KOPT-K1 (cell line): ENCODE measurements at regions not wholly inside any gene's neighbourhood (a gene's known extent, or its start where the extent isn't known, plus 50 kb on each side); places are given as distances from the start of the nearest gene placed in this dataset.
"Not testable (repeated sequence)": the region's sequence is repeated elsewhere in the genome, so short reads cannot be mapped to it uniquely, and the experiment has no call there.

Source experiments
- H3K27ac ChIP-seq: fragments of 200-600 bp; sonication (generic); 2 replicates; pipeline ENCODE4 v1.5.1; 2016; ENCODE audit warnings: antibody characterized with exemption, mild to moderate bottlenecking, low read depth, low read length; ENCODE audit not compliant: poor library complexity, severe bottlenecking
- H3K36me3 ChIP-seq: fragments of 200-600 bp; sonication (generic); 2 replicates; pipeline ENCODE4 v1.5.1; 2017; ENCODE audit warnings: antibody characterized with exemption, mild to moderate bottlenecking, low read length, moderate library complexity; ENCODE audit not compliant: insufficient read depth
- H3K9me3 ChIP-seq: fragments of 200-600 bp; sonication (generic); 2 replicates; pipeline ENCODE4 v1.5.1; 2017; ENCODE audit warnings: antibody characterized with exemption, low read length, mild to moderate bottlenecking; ENCODE audit not compliant: insufficient read depth, poor library complexity, severe bottlenecking

- H3K27ac ChIP-seq, result no peak overlapping the region
- H3K36me3 ChIP-seq, result no peaks in the 10 kb centered on the region
- H3K9me3 ChIP-seq, result no peaks in the 10 kb centered on the region
These were observed 116.7 kb upstream of the HAPLN1 start for GRCh38 chr5:83837265-83837907.

- Histone ChIP-seq H3K36me3 (no peaks in the 10 kb centered on the region), H3K27ac (no peak overlapping the region), H3K9me3 (no peaks in the 10 kb centered on the region)
These were observed 113.7 kb upstream of the HAPLN1 start for GRCh38 chr5:83834306-83834705.

DNA sequence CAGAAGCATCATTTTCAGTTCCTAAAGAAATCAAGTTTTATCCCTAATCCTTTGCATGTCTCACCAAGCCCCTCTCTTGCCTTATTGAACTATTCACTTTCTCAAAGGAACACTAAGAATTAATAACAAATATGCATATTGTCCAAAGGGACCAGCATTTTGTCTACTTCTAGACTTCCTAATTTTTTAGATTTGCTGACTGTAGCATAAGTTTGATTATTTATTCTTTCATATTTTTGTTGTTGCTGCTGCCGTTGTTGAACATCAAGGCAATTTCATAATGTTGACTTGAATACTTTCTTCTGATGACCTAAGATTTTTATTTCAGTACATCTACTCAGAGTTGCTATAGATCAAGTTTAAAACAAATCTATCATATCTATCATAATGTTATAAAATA lies 111.2 kb upstream of the HAPLN1 start:
- no peaks in the 10 kb centered on the region for H3K36me3 ChIP-seq
- no peaks in the 10 kb centered on the region for H3K9me3 ChIP-seq
- no peak overlapping the region for H3K27ac ChIP-seq

DNA sequence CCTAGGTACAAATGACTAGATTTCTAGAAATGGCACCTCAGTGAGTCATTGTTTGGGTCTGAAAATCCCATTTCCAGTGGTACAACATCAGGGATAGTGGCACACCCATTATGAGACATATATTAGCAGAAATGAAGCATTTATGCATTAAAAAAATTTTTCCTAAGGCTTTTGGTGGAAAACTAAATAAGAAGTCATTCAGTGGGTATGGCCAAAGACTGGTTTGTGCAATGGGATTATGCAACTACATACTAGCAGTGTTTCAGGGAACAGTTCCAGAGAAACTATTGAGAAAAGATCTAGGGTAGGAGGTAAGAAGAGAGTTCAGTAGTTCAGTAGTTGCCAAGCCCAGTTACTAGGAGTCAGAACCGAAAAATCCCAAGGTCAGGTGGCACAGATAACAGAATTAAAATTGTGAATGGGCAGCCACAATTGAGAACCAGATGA lies 106.5 kb upstream of the HAPLN1 start:
- Histone ChIP-seq H3K9me3 (no peaks in the 10 kb centered on the region), H3K27ac (no peak overlapping the region), H3K36me3 (no peaks in the 10 kb centered on the region)

DNA sequence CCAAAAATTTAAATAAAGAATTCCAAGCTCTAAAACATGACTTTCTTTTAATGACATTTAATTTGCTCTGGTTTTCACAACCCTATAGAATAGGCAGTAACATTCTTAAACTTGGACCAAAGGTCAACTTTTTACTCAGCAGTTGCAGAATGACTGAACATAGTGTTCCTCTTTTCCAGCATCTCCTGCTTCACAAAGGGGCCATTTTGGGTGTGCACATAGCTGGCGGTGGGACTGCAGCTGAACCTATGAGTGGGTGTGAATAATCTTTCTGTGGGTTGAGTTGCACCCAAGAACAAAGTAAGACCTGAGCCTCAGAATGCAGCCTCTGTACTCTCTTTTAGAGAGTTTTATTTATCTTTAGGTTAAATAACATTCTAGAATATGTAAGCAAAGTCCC lies 96.9 kb upstream of the HAPLN1 start:
- H3K9me3 ChIP-seq, result no peaks in the 10 kb centered on the region
- no peaks in the 10 kb centered on the region for H3K36me3 ChIP-seq
- no peak overlapping the region for H3K27ac ChIP-seq

- Histone ChIP-seq H3K36me3 (no peaks in the 10 kb centered on the region), H3K27ac (no peak overlapping the region), H3K9me3 (no peaks in the 10 kb centered on the region)
These were observed 95.0 kb upstream of the HAPLN1 start for GRCh38 chr5:83815661-83816060.

DNA sequence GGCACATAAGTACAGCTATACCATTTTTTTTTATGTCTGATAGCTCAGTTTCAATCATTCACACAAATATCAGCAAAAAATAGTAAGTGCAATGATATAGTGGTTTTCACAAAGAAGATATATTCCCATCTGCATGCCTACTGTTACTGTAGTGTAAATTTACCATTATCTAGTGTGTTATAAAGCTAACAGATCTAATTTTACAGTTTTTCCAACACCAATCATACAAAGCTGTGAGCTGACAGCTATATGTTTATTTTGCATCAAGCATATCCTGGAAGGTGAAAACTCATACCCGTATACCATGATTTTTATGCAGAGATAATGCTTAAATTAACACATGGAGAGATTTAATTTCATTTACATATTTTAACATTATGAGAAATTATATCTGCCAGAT lies 89.9 kb upstream of the HAPLN1 start:
- no peak overlapping the region for H3K27ac ChIP-seq
- no peaks in the 10 kb centered on the region for H3K36me3 ChIP-seq
- no peaks in the 10 kb centered on the region for H3K9me3 ChIP-seq

DNA sequence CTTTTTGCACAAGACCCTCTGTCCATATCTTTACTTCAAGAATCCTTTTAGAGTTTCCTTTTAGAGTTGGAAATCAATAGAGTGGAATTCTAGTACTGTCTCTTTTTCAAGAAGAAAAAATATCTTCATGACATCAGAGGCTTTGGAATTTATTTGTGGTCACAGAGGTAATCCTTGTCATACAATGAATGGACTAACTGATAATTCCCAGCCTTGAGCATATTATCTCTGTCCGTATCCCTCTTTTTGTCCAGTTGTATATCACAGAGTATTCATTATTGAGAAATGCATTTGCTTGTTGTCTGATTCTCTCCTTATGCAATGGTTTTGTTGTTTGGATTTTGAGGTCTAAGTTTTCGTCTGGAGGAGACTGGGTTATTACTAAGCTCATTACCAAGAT lies 82.0 kb upstream of the HAPLN1 start:
- Histone ChIP-seq H3K9me3 (no peaks in the 10 kb centered on the region), H3K27ac (no peak overlapping the region), H3K36me3 (no peaks in the 10 kb centered on the region)

- Histone ChIP-seq H3K9me3 (no peaks in the 10 kb centered on the region), H3K27ac (no peak overlapping the region), H3K36me3 (no peaks in the 10 kb centered on the region)
These were observed 79.5 kb upstream of the HAPLN1 start for GRCh38 chr5:83800201-83800600.

DNA sequence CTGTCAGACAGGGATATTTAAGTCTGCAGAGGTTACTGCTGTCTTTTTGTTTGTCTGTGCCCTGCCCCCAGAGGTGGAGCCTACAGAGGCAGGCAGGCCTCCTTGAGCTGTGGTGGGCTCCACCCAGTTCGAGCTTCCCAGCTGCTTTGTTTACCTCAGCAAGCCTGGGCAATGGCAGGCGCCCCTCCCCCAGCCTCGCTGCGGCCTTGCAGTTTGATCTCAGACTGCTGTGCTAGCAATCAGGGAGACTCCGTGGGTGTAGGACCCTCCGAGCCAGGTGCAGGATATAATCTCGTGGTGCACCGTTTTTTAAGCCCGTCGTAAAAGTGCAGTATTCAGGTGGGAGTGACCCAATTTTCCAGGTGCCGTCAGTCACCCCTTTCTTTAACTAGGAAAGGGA lies 78.4 kb upstream of the HAPLN1 start:
- not testable (repeated sequence) for H3K36me3 ChIP-seq, H3K27ac ChIP-seq, H3K9me3 ChIP-seq

- H3K27ac ChIP-seq, result no peak overlapping the region
- no peaks in the 10 kb centered on the region for H3K9me3 ChIP-seq
- no peaks in the 10 kb centered on the region for H3K36me3 ChIP-seq
These were observed 68.7 kb upstream of the HAPLN1 start for GRCh38 chr5:83789371-83789770.

DNA sequence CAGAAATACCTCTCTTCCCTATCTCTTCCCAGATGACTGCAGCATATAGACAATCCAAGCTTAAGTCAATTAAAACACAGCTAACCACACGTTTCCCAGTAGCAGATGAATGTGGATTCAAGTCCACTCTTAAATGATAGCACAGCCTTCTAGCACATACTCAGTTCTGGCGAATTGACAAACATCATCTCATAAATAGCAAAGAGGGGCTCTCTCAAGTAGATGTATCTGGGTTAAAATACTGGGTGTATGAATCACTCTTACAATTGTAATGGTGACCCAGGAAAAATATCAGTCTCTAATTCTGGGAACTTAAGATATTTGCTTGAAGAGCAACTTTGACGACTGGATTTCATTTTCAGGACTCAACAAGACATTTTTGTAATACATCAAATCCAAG lies 67.0 kb upstream of the HAPLN1 start:
- no peak overlapping the region for H3K27ac ChIP-seq
- no peaks in the 10 kb centered on the region for H3K9me3 ChIP-seq
- H3K36me3 ChIP-seq, result no peaks in the 10 kb centered on the region

- H3K27ac ChIP-seq, result no peak overlapping the region
- H3K36me3 ChIP-seq, result no peaks in the 10 kb centered on the region
- H3K9me3 ChIP-seq, result no peaks in the 10 kb centered on the region
These were observed 64.6 kb upstream of the HAPLN1 start for GRCh38 chr5:83785176-83785668.

DNA sequence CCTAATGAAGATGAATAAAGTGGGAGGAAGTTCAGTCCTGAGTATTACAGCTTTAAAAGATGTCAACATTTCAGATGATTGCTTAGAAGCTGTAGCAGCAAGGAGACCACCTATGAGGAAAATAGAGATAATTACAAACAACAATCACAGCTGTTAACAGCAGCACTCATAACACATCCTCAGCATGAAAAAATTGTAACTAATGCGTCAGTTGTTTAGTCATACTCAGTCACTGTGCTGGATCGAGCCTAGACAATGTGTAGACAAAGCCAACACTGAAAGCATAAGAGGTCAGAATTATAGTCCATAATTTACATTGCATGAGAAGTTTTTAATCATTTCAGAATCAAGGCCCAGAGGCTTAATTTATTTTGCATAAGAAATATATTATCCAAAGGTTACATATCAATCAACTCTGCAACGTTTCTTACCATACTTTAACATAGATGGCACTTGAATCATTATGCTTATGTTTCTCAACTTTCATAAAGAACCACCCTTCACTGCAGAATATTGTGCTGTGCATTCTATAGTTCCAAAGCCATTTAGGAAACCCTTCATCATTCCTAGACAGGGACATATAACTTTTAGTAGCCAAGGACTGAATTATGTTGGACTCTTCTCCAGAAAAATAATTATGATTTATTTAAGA lies 60.2 kb upstream of the HAPLN1 start:
- Histone ChIP-seq H3K36me3 (no peaks in the 10 kb centered on the region), H3K27ac (no peak overlapping the region), H3K9me3 (no peaks in the 10 kb centered on the region)

DNA sequence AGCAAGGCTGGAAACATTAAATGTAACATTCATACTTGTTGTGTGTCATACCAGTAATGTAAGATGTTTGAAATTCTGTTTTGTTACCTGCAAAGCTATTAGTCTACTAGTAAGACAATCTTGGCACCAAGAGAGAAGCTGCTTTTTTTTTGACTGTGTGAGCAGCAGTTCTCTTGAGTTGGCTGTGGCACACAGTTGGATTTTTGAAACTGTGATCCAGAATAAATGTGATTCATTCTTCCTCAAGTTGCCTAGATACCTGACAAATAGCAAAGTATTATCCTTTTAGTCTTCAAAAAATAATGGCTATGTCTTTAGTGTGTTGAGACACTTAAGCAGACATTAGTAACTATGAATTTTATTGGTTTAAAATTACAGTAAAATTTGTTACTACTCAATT lies 57.2 kb upstream of the HAPLN1 start:
- Histone ChIP-seq H3K36me3 (no peaks in the 10 kb centered on the region), H3K9me3 (no peaks in the 10 kb centered on the region), H3K27ac (no peak overlapping the region)

GRCh38 chr5:83776437-83777031 lies 55.9 kb upstream of the HAPLN1 start:
- no peak overlapping the region for H3K27ac ChIP-seq
- H3K9me3 ChIP-seq, result no peaks in the 10 kb centered on the region
- H3K36me3 ChIP-seq, result no peaks in the 10 kb centered on the region
